Right cardiac atrium (tissue), 5 donors: ENCODE measurements at regions not wholly inside any gene's neighbourhood (a gene's known extent, or its start where the extent isn't known, plus 50 kb on each side); places are given as distances from the start of the nearest gene placed in this dataset.
"Not testable (repeated sequence)": the region's sequence is repeated elsewhere in the genome, so short reads cannot be mapped to it uniquely, and the experiment has no call there.

Experiments
- ATAC-seq, 2 donors: fragments of 200-7000 bp; cut with Tn5 transposase; one replicate each; pipeline versions ENCODE4 v1.8.0 to v1.9.1; 2020; ENCODE audit warnings: moderate library complexity in 2 of 2, mild to moderate bottlenecking in 1 of 2
- DNase-seq, 3 donors: peaks; one replicate each; pipeline ENCODE4 v3.0.0-alpha.2; 2020
- H3K27ac ChIP-seq: one replicate; pipeline ENCODE4 v1.5.1; 2013; ENCODE audit warnings: mild to moderate bottlenecking, low read length, control low read depth, moderate library complexity
- H3K27me3 ChIP-seq: one replicate; pipeline ENCODE4 v1.6.1; 2013; ENCODE audit not compliant: control insufficient read depth, insufficient read depth
- H3K4me1 ChIP-seq: one replicate; pipeline ENCODE4 v1.6.1; 2013; ENCODE audit warnings: low read length; ENCODE audit not compliant: control insufficient read depth, insufficient read depth
- H3K4me3 ChIP-seq: one replicate; pipeline ENCODE4 v1.5.1; 2013; ENCODE audit warnings: low read length, control low read depth
- H3K9me3 ChIP-seq: one replicate; pipeline ENCODE4 v1.6.1; 2013; ENCODE audit warnings: low read length; ENCODE audit not compliant: control insufficient read depth
- whole genome bisulfite sequencing: extraction: QIAGEN DNeasy Blood & Tissue Kit; methylation state at CpG from one replicate; pipeline ENCODE4 v1.1.7; 2013; 5-methylcytosine and 5-hydroxymethylcytosine counted together
- intact Hi-C, 4 donors: fragments of 100-400 bp; cut with DNase I; formaldehyde crosslinking; loops; one replicate each; pipeline versions ENCODE4 v1.11.0 to v1.14.0; 2022 to 2023
- donor health status: healthy with polysubstance abuse.
- donor health status: DM: no; HTN: yes; CAD: no.
- donor health status: DM: no; HTN: no; CAD: no.
- donor health status: DM: no; HTN: yes; CAD: no; lungs with severe emphysema.
- donor health status: DM: yes; HTN: yes; CAD: no.

- no peak for ATAC-seq
- intact Hi-C loops, result no loop called here
- DNase-seq, result no peak
- Histone ChIP-seq H3K4me3 (no peak overlapping the region), H3K4me1 (peaks cover 5% of the 10 kb centered on the region), H3K27me3 (no peaks in the 10 kb centered on the region), H3K27ac (no peak overlapping the region), H3K9me3 (no peaks in the 10 kb centered on the region)
- WGBS, result 73% methylated on average over 1 of the region's 1 CpG
These were observed 179.0 kb downstream of the BCAS1 start for GRCh38 chr20:53891306-53891894.

- no peaks in the 10 kb centered on the region for H3K27me3 ChIP-seq
- intact Hi-C loops, result no loop called here
These were observed 179.7 kb downstream of the BCAS1 start for GRCh38 chr20:53890443-53891305.

GRCh38 chr20:53889411-53890148 is 180.8 kb downstream of the BCAS1 start:
- intact Hi-C loops, result no loop called here
- Histone ChIP-seq H3K4me3 (no peak overlapping the region), H3K27ac (no peak overlapping the region), H3K9me3 (no peaks in the 10 kb centered on the region), H3K27me3 (no peaks in the 10 kb centered on the region), H3K4me1 (peaks cover 5% of the 10 kb centered on the region)
- WGBS, result 97% methylated on average over 10 of the region's 10 CpGs
- ATAC-seq (no peak), DNase-seq (no peak)

More at GRCh38 chr20:53890443-53891305, 179.7 kb downstream of the BCAS1 start:
- WGBS, result 72% methylated on average over 6 of the region's 6 CpGs
- ATAC-seq (no peak), DNase-seq (no peak)
- no peaks in the 10 kb centered on the region for H3K9me3 ChIP-seq
- no peak overlapping the region for H3K4me3 ChIP-seq
- H3K27ac ChIP-seq, result no peak overlapping the region
- peaks cover 5% of the 10 kb centered on the region for H3K4me1 ChIP-seq

- intact Hi-C loops, result no loop called here
- WGBS, result 90% methylated on average over 3 of the region's 3 CpGs
- DNase-seq (no peak), ATAC-seq (no peak)
- H3K27ac ChIP-seq, result no peak overlapping the region
- H3K9me3 ChIP-seq, result no peaks in the 10 kb centered on the region
- H3K4me1 ChIP-seq, result peaks cover 5% of the 10 kb centered on the region
- H3K4me3 ChIP-seq, result no peak overlapping the region
- no peaks in the 10 kb centered on the region for H3K27me3 ChIP-seq
These were observed 181.4 kb downstream of the BCAS1 start for GRCh38 chr20:53888951-53889350.

GRCh38 chr20:53888510-53888909 is 181.9 kb downstream of the BCAS1 start:
- Histone ChIP-seq H3K4me3 (no peak overlapping the region), H3K4me1 (peaks cover 5% of the 10 kb centered on the region), H3K9me3 (no peaks in the 10 kb centered on the region), H3K27ac (no peak overlapping the region), H3K27me3 (no peaks in the 10 kb centered on the region)
- ATAC-seq (no peak), DNase-seq (no peak)
- WGBS, result 62% methylated on average over 4 of the region's 4 CpGs
- intact Hi-C loops, result no loop called here

GRCh38 chr20:53887973-53888372 is 182.4 kb downstream of the BCAS1 start:
- H3K27ac ChIP-seq, result no peak overlapping the region
- no peaks in the 10 kb centered on the region for H3K27me3 ChIP-seq
- no peak overlapping the region for H3K4me3 ChIP-seq
- DNase-seq, result no peak
- no peak for ATAC-seq
- peaks cover 5% of the 10 kb centered on the region for H3K4me1 ChIP-seq
- intact Hi-C loops, result no loop called here
- WGBS, result 96% methylated on average over 10 of the region's 10 CpGs
- H3K9me3 ChIP-seq, result no peaks in the 10 kb centered on the region

GRCh38 chr20:53884859-53885541 is 185.4 kb downstream of the BCAS1 start:
- ATAC-seq, result no peak
- WGBS, result 80% methylated on average over 10 of the region's 10 CpGs

GRCh38 chr20:53883098-53883911 is 187.1 kb downstream of the BCAS1 start:
- no peak for ATAC-seq
- 90% methylated on average over 5 of the region's 5 CpGs for WGBS
- no peaks in the 10 kb centered on the region for H3K9me3 ChIP-seq
- no peak overlapping the region for H3K4me3 ChIP-seq
- no peak overlapping the region for H3K27ac ChIP-seq
- no peaks in the 10 kb centered on the region for H3K4me1 ChIP-seq
- intact Hi-C loops, result no loop called here
- no peak for DNase-seq
- H3K27me3 ChIP-seq, result no peaks in the 10 kb centered on the region

More at GRCh38 chr20:53884859-53885541, 185.4 kb downstream of the BCAS1 start:
- intact Hi-C loops, result no loop called here
- no peaks in the 10 kb centered on the region for H3K27me3 ChIP-seq
- no peak overlapping the region for H3K4me3 ChIP-seq
- H3K27ac ChIP-seq, result no peak overlapping the region
- DNase-seq, result no peak
- no peaks in the 10 kb centered on the region for H3K4me1 ChIP-seq
- no peaks in the 10 kb centered on the region for H3K9me3 ChIP-seq

- not testable (repeated sequence) for ATAC-seq
- 90% methylated on average over 5 of the region's 5 CpGs for WGBS
These were observed 187.9 kb downstream of the BCAS1 start for GRCh38 chr20:53882438-53882986.

GRCh38 chr20:53881362-53881761 is 189.0 kb downstream of the BCAS1 start:
- no peaks in the 10 kb centered on the region for H3K9me3 ChIP-seq
- 93% methylated on average over 3 of the region's 3 CpGs for WGBS
- H3K27me3 ChIP-seq, result no peaks in the 10 kb centered on the region
- no peak overlapping the region for H3K27ac ChIP-seq
- ATAC-seq (no peak), DNase-seq (no peak)
- H3K4me3 ChIP-seq, result no peak overlapping the region
- intact Hi-C loops, result no loop called here
- no peaks in the 10 kb centered on the region for H3K4me1 ChIP-seq

More at GRCh38 chr20:53882438-53882986, 187.9 kb downstream of the BCAS1 start:
- DNase-seq, H3K27me3 ChIP-seq, H3K4me1 ChIP-seq, H3K27ac ChIP-seq, H3K9me3 ChIP-seq, intact Hi-C loops, H3K4me3 ChIP-seq: not testable (repeated sequence)
